ENCODE measurements at regions not wholly inside any gene's neighbourhood (a gene's known extent, or its start where the extent isn't known, plus 50 kb on each side); places are given as distances from the start of the nearest gene placed in this dataset.

- H3K18ac ChIP-seq (ENCODE audit: insufficient read length, low read depth, low read length): no peak overlapping the region
- peaks cover 36 to 44% of the 10 kb centered on the region in 2 experiments for H3K4me1 Mint-ChIP-seq
- no peaks in the 10 kb centered on the region for H3K9me3 ChIP-seq (ENCODE audit: control insufficient read depth, low read depth, low read length)
- H3K36me3 Mint-ChIP-seq (ENCODE audit: insufficient read depth in 1 of 3, low read depth in 3 of 3): peaks cover 47 to 83% (median 79%) of the 10 kb centered on the region in 3 experiments
- H4K91ac ChIP-seq (ENCODE audit: insufficient read length, low read depth, low read length): no peak overlapping the region
- H2BK20ac ChIP-seq (ENCODE audit: low read depth, low read length, poor library complexity, severe bottlenecking): no peak overlapping the region
- H3K56ac ChIP-seq (ENCODE audit: insufficient read length, low read depth, low read length): no peak overlapping the region
- H3K27me3 Mint-ChIP-seq (ENCODE audit: low read depth): peaks cover 14% of the 10 kb centered on the region
- H3K9ac ChIP-seq (ENCODE audit: extremely low read depth, insufficient read length, low read length): no peak overlapping the region
- TF ChIP-seq CTCF (conservative IDR thresholded peaks at IDR 0.05): no peak
- H3K4me3 Mint-ChIP-seq: no peak overlapping the region
- H3K9me3 Mint-ChIP-seq: peaks cover 0 to 2% of the 10 kb centered on the region in 2 experiments; a peak in 1 of 5 replicates
- H2AK5ac ChIP-seq (ENCODE audit: insufficient read length, low read length): no peak overlapping the region
- H3K4ac ChIP-seq (ENCODE audit: low read depth, low read length): no peak overlapping the region
- no peak overlapping the region for H3K4me2 ChIP-seq (ENCODE audit: insufficient read depth, insufficient read length, low read length)
- no peak overlapping the region for H2BK12ac ChIP-seq (ENCODE audit: insufficient read length, low read depth, low read length)
- no peak overlapping the region for H3K14ac ChIP-seq (ENCODE audit: insufficient read depth, low read length)
- no peak overlapping the region for H2AFZ ChIP-seq (ENCODE audit: low read length)
- H4K5ac ChIP-seq (ENCODE audit: insufficient read length, low read depth, low read length): no peak overlapping the region
- H4K20me1 ChIP-seq (ENCODE audit: control insufficient read depth, insufficient read depth, insufficient read length): peaks cover 3% of the 10 kb centered on the region
- H3K23ac ChIP-seq (ENCODE audit: insufficient read length, low read depth, low read length): no peak overlapping the region
- peaks cover 7% of the 10 kb centered on the region for H3K79me1 ChIP-seq (ENCODE audit: insufficient read depth, low read depth, low read length, poor library complexity, severe bottlenecking)
- H3K27me3 ChIP-seq (ENCODE audit: insufficient read depth, low read length): no peaks in the 10 kb centered on the region
- peaks cover 4% of the 10 kb centered on the region; the same call in 1 of the 2 replicates for H3K4me1 ChIP-seq (ENCODE audit: insufficient read depth, low read length)
- H2BK120ac ChIP-seq (ENCODE audit: low read depth, low read length, poor library complexity, severe bottlenecking): no peak overlapping the region
- no peak overlapping the region for H2BK5ac ChIP-seq (ENCODE audit: insufficient read length, low read length)
- H3T11ph ChIP-seq (ENCODE audit: low read length): no peak overlapping the region
- H3K27ac ChIP-seq (ENCODE audit: insufficient read length, low read depth, low read length): no peak overlapping the region
- no CpG with 5 or more reads among the region's 5 CpGs for WGBS (ENCODE audit: extremely low coverage, insufficient read length, low lambda C conversion rate)
- no peak overlapping the region for H3K27ac Mint-ChIP-seq
- H3K23me2 ChIP-seq (ENCODE audit: insufficient read length, low read depth, low read length, poor library complexity, severe bottlenecking): no peaks in the 10 kb centered on the region
- no peak overlapping the region for H4K8ac ChIP-seq (replicated peaks; ENCODE audit: insufficient read length, low read depth, low read length)
- no peak for DNase-seq
- H3K79me2 ChIP-seq (ENCODE audit: insufficient read depth, low read length): no peaks in the 10 kb centered on the region; the same call in 1 of the 2 replicates
- H2BK15ac ChIP-seq (ENCODE audit: low read depth, low read length): no peak overlapping the region
Measured at GRCh38 chrX:115896362-115896761, 274.2 kb upstream of the AGTR2 start.
